GM18505 (cell line): ENCODE measurements at regions not wholly inside any gene's neighbourhood (a gene's known extent, or its start where the extent isn't known, plus 50 kb on each side); places are given as distances from the start of the nearest gene placed in this dataset.

Source experiments
- ATAC-seq: cut with Tn5 transposase; IDR thresholded peaks from one replicate; pipeline ENCODE4 v1.9.1; 2021; ENCODE audit not compliant: unreplicated experiment
- POLR2A ChIP-seq: IDR thresholded peaks from 4 replicates; pipeline ENCODE4 v1.6.1; 2011; ENCODE audit warnings: borderline replicate concordance; ENCODE audit not compliant: insufficient read depth, insufficient read length; ENCODE audit errors: extremely low read depth

DNA sequence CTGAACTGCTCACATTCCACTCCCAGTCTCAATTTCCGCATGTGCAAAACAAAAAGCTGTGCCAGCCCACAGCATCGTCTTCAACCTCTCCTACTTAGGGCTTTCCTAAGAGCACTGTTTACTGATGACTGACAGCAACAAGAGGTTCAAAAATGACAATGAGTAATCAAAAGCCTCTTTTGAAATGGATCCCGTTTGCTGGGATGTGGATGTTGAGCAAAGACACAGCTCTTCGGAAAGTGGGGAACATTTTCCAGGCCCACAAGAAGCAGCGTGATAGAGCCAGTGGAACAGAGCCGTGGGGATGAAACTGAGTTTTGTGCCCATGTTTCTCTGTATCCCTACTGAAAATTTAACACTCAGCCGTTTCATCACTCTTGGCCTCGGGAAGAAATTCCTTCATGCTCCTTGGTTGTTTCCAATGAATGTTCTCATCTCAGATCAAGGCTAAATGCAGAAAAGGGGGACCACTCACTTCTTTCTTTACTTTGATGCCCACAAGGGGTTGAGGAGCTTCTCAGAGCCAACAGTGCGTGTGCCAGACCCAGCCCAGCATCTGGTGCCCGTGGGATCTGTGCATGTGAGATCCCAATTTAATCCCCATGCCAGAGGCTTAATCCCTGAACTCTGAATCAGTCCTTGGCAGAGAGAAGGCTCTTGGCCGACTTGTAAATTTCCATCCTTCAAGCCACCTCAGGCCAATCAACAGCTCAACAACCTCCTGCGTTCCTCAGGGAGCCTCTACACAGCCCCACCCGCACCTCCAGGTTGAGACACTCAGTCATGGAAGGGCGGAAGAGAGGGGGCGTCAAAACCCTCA, 230.2 kb upstream of the DAPK1 start:
- no peak for ATAC-seq

DNA sequence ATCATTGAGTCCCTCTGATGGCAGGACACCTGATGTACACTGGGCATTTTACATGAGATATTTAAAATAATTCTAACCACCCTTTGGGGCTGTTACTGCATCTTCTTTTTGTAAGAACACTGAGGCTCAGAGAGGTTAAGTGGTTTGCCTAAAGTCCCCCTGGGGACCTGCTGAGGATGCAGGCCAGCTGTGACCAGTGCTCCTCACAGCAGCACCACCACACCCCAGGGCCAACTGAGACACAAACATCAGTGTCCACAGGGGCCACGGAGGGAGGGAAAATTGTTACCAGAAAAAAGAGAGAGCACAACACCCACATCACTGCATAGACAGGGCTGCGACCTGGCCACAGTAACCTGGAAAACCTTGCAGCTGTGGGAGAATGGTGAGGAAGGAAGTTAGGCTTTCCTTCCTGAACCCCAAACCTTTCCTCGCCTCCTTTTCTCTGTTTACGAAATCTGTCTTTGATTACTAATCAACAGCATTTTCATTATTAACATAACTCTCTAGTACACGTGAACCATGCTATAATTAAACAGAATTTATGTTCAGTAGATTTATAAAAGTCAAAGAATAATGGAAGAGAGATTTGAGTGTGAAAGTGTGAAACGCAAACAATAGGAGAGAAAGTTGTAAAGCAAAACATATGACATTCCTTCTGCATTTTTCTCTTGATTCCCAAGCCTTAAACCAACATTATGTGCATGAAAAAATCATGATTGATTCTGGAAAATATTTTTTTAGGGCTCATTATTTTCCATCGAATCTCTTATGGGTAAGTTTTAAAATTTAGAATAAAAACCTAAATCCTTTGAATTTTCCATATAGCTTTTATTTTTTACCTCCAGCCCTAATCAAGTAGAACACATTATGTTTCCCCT, 228.1 kb upstream of the DAPK1 start:
- no peak for TF ChIP-seq POLR2A
- no peak for ATAC-seq

More for the DNA sequence above, 230.2 kb upstream of the DAPK1 start:
- no peak for TF ChIP-seq POLR2A

DNA sequence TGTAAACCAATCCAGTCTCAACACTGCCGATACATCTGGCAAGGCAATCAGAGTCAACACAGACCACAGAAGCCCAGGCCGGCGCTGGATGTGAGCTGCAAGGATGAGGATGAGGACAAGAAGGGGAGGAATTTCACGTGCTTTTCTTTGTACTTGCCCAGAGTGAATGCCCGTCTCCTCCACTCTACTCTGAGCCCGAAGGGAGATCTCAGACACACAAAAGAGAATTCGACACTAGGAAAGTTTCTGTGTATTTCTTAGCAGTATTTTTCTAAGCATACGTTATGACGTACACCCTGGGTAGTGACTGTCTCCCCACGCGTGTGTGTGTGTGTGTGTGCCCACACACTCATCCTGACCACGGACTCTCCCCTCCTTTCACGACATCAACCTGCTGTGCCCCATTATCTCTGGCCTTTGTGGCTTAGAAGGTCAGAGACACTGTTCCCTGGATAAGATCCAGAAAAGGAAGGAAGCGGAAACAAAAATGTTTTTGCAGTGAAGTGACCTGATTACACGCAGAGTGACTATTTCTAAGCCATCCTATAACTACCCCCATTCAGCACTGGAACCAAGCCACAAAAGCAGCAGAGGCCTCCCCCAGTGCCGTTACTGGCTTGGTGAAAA, 227.3 kb upstream of the DAPK1 start:
- no peak for TF ChIP-seq POLR2A
- no peak for ATAC-seq

DNA sequence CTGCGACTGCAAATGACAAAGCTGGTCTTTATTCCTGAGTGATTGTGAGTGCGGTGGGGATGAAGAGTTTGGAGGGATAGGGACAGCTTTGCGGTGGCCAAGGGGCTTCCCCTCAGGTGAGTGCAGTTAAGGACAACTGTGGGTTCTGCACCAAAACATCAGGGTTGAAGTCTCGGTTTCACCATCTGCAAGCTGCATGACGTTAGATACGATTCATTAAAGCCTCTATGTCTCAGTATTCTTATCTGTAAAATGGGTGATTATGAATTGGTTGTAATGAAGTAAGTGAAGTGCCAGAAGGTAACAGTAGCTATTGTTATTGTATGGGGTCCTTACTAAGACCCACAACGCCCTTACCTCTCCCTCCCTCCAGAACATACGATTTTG, 226.8 kb upstream of the DAPK1 start:
- no peak for TF ChIP-seq POLR2A
- no peak for ATAC-seq

DNA sequence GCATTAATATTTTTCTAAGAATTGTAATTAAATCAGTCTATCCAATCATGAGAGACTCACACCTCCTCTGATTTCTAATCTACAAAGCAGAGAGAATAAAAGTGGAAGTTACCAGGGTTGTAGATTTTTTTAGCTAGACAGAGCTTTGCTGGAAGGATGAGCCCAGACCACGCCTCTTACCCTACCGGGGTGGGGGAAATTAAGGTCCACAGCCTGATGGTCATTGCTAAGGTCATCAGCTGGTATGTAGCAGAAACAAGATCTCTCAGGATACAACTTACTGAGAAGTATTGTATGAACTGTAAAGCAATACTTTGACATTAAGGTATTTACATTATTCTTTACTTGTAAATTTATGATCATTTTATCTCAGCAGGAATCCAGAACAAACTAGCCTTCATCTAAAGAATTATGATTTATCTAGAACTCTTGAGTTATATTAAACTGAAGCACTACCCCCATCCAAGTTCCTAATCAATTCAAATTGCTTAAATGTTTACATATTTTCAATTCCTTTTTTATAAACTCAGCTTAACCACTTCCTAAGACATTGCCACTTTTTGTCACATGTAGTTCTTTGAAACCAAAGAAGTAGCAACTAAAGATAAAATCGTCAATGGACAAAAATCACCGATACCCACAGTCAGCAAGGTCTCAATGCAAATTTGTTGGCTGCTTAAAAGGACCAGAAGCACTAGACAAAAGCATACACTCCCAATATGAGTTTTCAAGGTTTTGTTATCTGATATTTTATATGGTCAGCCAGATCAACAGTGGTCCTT, 225.8 kb upstream of the DAPK1 start:
- ATAC-seq: no peak
- TF ChIP-seq POLR2A: no peak

DNA sequence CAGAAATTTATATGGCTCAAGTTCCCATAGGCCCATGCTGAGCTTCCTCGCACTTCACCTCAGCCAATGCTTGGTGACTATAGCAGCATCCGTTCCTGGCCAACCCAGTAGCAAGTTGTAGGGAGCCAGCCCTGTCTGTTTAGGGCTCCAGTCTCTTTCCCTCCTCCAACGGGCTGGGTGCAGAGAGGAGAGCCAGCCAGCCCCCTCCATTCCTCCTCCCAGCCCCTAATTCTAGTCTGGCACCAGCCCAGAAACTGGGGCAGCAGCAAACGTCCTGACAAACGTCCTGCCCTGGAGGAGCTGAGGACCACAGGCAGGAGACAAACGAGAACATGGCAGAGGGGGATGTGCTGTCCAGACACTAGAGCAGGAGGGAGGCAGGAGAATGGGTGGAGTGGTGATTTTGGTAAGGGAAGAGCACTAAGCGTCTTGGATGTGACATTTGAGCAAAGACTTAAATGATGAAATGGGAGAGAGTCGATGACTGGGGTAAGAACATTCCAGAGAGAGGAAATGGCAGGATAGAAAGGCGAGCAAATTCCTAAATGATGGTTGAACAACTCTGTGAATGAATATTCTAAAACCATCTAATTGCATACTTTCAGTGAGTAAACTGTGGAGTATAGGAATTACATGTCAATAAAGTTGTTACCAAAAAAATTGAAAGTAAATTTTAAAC, 222.5 kb upstream of the DAPK1 start:
- TF ChIP-seq POLR2A: no peak
- no peak for ATAC-seq

DNA sequence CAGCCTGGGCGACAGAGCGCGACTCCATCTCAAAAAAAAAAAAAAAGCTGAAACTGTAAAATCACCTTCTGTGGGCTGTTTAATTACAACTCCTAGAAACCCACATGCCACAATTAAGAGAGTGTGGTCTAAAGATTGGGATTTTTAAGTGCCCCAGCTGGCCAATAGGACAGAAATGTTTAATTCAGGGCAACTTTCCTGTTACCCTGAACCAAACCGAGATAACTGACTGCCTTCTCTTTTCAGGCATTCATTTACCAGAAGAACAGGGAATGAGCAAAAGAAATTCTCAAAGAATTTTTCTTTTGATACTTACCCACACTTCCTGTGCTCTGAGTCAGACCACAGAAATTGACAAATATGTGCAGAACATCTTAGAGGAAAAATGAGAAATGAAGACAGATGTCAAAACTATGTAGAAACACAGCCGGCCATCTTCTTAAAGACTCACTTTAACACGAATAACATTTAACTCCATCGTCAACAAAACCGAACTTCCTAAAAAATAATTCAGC, 221.3 kb upstream of the DAPK1 start:
- TF ChIP-seq POLR2A: no peak

DNA sequence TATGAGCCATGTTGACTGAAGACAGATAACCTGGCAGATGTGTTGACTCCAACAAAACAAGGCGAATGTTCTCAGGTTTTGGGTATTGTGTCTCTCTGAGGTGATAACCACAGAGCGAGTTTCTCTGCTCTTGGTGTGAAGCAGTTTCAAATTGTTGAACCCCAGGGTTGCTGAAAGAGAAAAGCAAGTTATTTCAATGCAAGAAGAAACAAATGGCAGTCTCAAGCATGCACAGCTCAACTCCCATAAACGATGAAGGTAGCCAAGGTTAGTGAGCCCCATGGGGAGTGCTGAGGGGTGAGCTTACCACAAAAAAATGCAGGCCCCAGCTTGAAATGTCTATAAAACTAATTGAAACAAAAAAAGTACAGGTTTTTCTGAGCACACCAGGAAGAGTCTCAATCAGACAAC, 220.8 kb upstream of the DAPK1 start:
- ATAC-seq: no peak
- TF ChIP-seq POLR2A: no peak

More for the DNA sequence above, 221.3 kb upstream of the DAPK1 start:
- no peak for ATAC-seq

DNA sequence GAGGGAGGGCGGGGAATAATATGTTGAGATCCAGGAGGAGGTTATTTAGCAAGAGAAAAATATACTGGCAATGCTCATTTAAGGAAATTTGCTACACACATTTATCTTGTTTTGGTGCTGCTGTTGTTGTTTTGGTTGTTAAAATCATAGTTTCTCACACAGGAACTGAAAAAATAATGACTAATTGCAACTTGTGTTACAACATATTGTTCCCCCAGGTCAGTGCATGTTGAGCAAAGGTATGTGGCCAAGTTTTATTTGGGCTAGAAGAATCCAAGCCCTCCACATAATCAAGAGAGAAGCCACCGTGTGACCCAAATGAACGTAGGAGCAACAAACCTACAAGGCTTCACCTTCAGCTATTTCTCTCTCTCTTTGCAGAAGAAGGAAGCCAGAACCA, 220.3 kb upstream of the DAPK1 start:
- no peak for ATAC-seq
- no peak for TF ChIP-seq POLR2A

DNA sequence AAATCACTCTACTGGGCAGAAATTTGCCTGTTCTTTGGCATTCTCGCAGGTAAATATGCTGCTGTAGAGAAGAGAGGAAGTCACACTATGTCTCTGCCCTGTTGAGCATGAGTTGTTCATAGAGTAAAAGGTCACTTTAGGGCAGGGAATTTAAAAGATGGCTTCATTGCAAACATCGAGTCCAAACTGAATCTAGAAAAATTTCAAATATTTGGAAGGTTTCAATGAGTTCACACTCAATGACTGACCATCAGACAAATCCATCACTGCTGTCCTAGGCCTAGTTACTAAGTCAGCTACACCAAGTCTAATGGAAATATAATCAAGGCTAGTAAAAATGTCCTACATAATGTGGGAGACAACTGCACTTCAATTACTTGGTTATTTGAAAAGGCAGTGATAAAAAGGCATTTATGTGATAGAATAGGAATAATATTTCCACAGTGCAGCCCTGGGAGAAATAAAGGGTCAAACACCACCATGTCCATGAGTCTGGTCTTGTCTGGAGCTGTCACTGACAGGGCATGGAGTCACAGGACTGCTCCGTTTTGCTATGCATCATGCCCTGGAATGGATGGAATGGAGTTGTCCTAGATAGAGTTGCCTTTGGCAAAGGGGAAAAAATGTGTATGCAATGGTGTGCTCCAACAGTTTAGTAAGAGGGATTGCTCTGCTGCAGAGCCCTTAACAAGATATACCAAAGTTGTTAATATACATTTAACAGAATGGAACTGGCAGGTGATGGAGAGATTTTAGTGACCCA, 218.5 kb upstream of the DAPK1 start:
- no peak for ATAC-seq
- no peak for TF ChIP-seq POLR2A

DNA sequence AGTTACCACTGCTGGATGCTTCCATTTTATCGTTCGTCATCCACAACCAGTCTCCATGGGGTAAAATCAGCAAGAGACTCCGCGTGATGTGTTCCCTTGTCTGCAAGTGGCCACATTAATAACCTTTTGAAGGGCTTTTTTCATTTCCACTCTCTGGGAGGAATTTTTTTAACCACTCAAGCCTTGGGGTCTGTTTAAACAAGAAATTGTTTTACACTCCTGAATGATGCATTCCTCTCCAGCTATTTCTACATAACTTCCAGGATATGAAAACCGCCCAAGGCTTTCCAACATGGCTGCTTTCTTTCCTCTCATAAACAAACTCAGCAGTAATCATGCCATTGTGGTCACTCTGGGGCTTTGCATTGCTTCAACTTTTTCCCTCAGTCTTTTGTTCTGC, 217.2 kb upstream of the DAPK1 start:
- no peak for TF ChIP-seq POLR2A
- no peak for ATAC-seq

DNA sequence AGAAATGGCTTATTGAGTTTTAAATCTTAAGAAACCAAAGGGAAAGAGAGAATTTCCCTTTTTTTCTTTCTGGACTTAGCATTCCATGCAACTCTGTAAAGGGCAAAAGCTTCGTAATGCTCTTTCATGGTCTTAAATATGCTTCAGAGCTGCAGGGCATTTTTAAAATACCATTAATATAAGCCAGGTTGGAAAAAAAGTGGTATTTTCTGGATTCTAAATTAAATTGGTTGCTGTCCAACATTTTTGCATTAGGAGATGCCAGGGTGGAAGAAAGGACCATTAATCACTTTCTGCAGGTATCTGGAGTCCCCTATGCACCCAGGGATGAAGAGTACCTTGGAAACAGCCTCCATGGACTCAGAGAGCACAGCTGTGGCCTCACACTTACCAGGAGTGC, 215.1 kb upstream of the DAPK1 start:
- no peak for ATAC-seq
- TF ChIP-seq POLR2A: no peak

DNA sequence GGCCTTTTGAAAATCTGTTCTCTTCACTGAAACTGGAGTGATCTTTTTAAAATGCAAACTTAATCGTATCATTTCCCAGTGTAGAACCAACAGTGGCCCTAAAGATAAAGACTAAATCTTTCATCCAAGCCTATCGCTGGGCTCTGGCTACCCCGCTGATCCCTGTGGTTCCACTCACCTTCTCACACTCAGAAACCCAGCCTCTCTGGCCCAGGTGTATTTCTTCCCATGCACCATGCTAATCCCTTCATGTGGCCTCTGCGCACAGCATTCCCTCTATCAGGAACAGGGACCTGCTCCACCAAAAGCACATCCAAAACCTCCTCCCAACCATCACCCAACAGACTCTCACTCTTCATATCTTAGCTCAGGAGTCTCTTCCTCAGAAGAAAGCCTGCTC, 214.1 kb upstream of the DAPK1 start:
- no peak for TF ChIP-seq POLR2A
- no peak for ATAC-seq
